Vagina (tissue), 2 donors: ENCODE measurements at regions not wholly inside any gene's neighbourhood (a gene's known extent, or its start where the extent isn't known, plus 50 kb on each side); places are given as distances from the start of the nearest gene placed in this dataset.

Source experiments
- DNase-seq, 2 donors: peaks; one replicate each; pipeline ENCODE4 v3.0.0-alpha.2; 2017; ENCODE audit errors: extremely low spot score in 2 of 2
- H3K27ac ChIP-seq: fragments of 200-600 bp; sonication (generic); one replicate; pipeline ENCODE4 v1.5.1; 2019
- H3K27me3 ChIP-seq: fragments of 200-600 bp; sonication (generic); one replicate; pipeline ENCODE4 v1.5.1; 2019
- H3K36me3 ChIP-seq, 2 donors: fragments of 200-600 bp; sonication (generic); one replicate each; pipeline ENCODE4 v1.5.1; 2017 to 2019
- H3K4me1 ChIP-seq: fragments of 200-600 bp; sonication (generic); one replicate; pipeline ENCODE4 v1.5.1; 2019
- H3K4me3 ChIP-seq, 2 donors: fragments of 200-600 bp; sonication (generic); 1 replicate in 1 of 2; 2 replicates in 1 of 2; pipeline ENCODE4 v1.5.1; 2016 to 2019
- H3K9me3 ChIP-seq: fragments of 200-600 bp; sonication (generic); one replicate; pipeline ENCODE4 v1.5.1; 2019
- CTCF ChIP-seq, 3 experiments: fragments of 450-650 bp in 2 of 3; fragments of 200-600 bp in 1 of 3; sonication (generic) in 1 of 3; IDR thresholded peaks; one replicate each; pipeline ENCODE4 v1.5.1; 2017 to 2019; ENCODE audit warnings: antibody characterized with exemption in 3 of 3, mild to moderate bottlenecking in 2 of 3, moderate library complexity in 2 of 3
- POLR2A ChIP-seq, 2 donors: fragments of 450-650 bp; IDR thresholded peaks; one replicate each; pipeline ENCODE4 v1.6.1; 2017; ENCODE audit warnings: antibody characterized with exemption in 2 of 2, mild to moderate bottlenecking in 2 of 2, moderate library complexity in 2 of 2
- POLR2AphosphoS5 ChIP-seq, 2 donors: sonication (generic); formaldehyde crosslinking; IDR thresholded peaks; one replicate each; pipeline ENCODE4 v1.9.0; 2017; ENCODE audit warnings: antibody characterized with exemption in 2 of 2, mild to moderate bottlenecking in 2 of 2, low read depth in 1 of 2; ENCODE audit not compliant: insufficient read depth in 1 of 2
- intact Hi-C: fragments of 100-400 bp; cut with DNase I; formaldehyde crosslinking; loops from one replicate; pipeline ENCODE4 v1.15.1; 2023

- no peak for TF ChIP-seq CTCF (IDR thresholded peaks at IDR 0.05)
- no peak for TF ChIP-seq POLR2AphosphoS5 (IDR thresholded peaks at IDR 0.05; ENCODE audit: insufficient read depth in 1 of 2, low read depth in 1 of 2)
- TF ChIP-seq POLR2A (IDR thresholded peaks at IDR 0.05), result no peak
- Histone ChIP-seq H3K9me3 (no peaks in the 10 kb centered on the region), H3K36me3 (no peaks in the 10 kb centered on the region), H3K27me3 (no peaks in the 10 kb centered on the region), H3K4me3 (no peak overlapping the region), H3K27ac (no peak overlapping the region), H3K4me1 (no peaks in the 10 kb centered on the region)
- intact Hi-C loops, result no loop called here
- DNase-seq, result no peak
Observed at GRCh38 chr1:170355267-170355801, 176.6 kb upstream of the GORAB start.

DNA sequence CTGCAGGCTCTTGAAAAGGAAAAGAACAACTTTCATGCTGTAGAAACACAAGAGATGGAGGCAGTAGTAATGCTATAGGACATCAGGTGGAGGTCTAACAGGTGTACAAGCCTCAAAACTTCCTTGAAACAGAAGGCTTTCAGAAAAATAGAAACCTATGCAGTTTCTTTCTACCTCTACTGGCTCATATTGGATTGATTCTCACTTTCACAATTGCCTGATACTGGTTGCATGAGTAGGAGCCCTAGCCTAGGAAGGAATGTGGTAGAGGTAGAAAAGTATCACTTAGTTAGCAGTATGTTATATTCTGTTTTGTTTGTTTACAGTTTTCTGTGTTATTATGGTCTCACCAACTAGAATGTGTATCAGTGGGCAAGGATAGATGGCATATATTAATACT is 175.4 kb upstream of the GORAB start:
- TF ChIP-seq CTCF (IDR thresholded peaks at IDR 0.05) (no peak), POLR2AphosphoS5 (IDR thresholded peaks at IDR 0.05; ENCODE audit: insufficient read depth in 1 of 2, low read depth in 1 of 2) (no peak), POLR2A (IDR thresholded peaks at IDR 0.05) (no peak)
- Histone ChIP-seq H3K4me1 (no peaks in the 10 kb centered on the region), H3K27ac (no peak overlapping the region), H3K9me3 (no peaks in the 10 kb centered on the region), H3K4me3 (no peak overlapping the region), H3K36me3 (no peaks in the 10 kb centered on the region), H3K27me3 (no peaks in the 10 kb centered on the region)
- intact Hi-C loops, result no loop called here
- DNase-seq, result no peak

- H3K9me3 ChIP-seq, result no peaks in the 10 kb centered on the region
- H3K27ac ChIP-seq, result no peak overlapping the region
- intact Hi-C loops, result no loop called here
- no peaks in the 10 kb centered on the region for H3K36me3 ChIP-seq
- H3K27me3 ChIP-seq, result no peaks in the 10 kb centered on the region
- H3K4me3 ChIP-seq, result no peak overlapping the region
- no peak for TF ChIP-seq CTCF (IDR thresholded peaks at IDR 0.05)
- no peak for TF ChIP-seq POLR2AphosphoS5 (IDR thresholded peaks at IDR 0.05; ENCODE audit: insufficient read depth in 1 of 2, low read depth in 1 of 2)
- TF ChIP-seq POLR2A (IDR thresholded peaks at IDR 0.05), result no peak
- no peaks in the 10 kb centered on the region for H3K4me1 ChIP-seq
- DNase-seq, result no peak
Observed at GRCh38 chr1:170357750-170358149, 174.2 kb upstream of the GORAB start.

GRCh38 chr1:170360601-170361000 is 171.4 kb upstream of the GORAB start:
- intact Hi-C loops, result no loop called here
- DNase-seq, result no peak
- Histone ChIP-seq H3K4me3 (no peak overlapping the region), H3K4me1 (no peaks in the 10 kb centered on the region), H3K36me3 (no peaks in the 10 kb centered on the region), H3K27me3 (no peaks in the 10 kb centered on the region), H3K9me3 (no peaks in the 10 kb centered on the region), H3K27ac (no peak overlapping the region)
- TF ChIP-seq CTCF (IDR thresholded peaks at IDR 0.05) (no peak), POLR2A (IDR thresholded peaks at IDR 0.05) (no peak), POLR2AphosphoS5 (IDR thresholded peaks at IDR 0.05; ENCODE audit: insufficient read depth in 1 of 2, low read depth in 1 of 2) (no peak)

- Histone ChIP-seq H3K27me3 (no peaks in the 10 kb centered on the region), H3K4me1 (no peaks in the 10 kb centered on the region), H3K27ac (no peak overlapping the region), H3K4me3 (no peak overlapping the region), H3K36me3 (no peaks in the 10 kb centered on the region), H3K9me3 (no peaks in the 10 kb centered on the region)
- TF ChIP-seq CTCF (IDR thresholded peaks at IDR 0.05) (no peak), POLR2AphosphoS5 (IDR thresholded peaks at IDR 0.05; ENCODE audit: insufficient read depth in 1 of 2, low read depth in 1 of 2) (no peak)
- intact Hi-C loops, result no loop called here
- DNase-seq, result no peak
Observed at GRCh38 chr1:170365331-170365730, 166.6 kb upstream of the GORAB start.
